Erythroblast (primary cell): ENCODE measurements at regions not wholly inside any gene's neighbourhood (a gene's known extent, or its start where the extent isn't known, plus 50 kb on each side); places are given as distances from the start of the nearest gene placed in this dataset.

Source experiments
- GATA1 ChIP-seq: IDR thresholded peaks from 2 replicates; pipeline ENCODE4 v1.6.1; 2011; ENCODE audit warnings: low read depth, mild to moderate bottlenecking, control low read depth, low read length, moderate library complexity
- POLR2A ChIP-seq: IDR thresholded peaks from 2 replicates; pipeline ENCODE4 v1.6.1; 2011; ENCODE audit warnings: mild to moderate bottlenecking, low read length

DNA sequence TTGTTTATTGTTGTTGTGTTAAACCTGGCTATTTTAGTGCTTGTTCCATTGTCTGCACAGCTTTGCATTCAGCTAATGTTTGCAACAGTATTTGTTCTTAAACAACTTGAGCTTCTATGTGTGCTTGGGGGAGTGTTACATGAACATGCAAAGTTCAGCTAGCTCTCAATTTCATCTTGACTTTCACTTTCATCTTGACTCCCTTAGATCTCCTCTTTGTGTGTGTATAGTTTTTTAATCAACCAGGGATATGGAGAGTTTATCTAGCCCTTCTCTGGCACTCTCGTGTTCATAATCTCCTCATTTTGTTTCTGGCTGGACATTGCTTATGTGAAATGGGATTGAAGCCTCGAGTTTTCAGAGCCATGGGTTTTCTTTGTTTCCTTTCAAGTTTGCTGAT is 212.4 kb upstream of the ZBTB20 start:
- TF ChIP-seq POLR2A: no peak
- no peak for TF ChIP-seq GATA1
